HG02759 (cell line): ENCODE measurements at regions not wholly inside any gene's neighbourhood (a gene's known extent, or its start where the extent isn't known, plus 50 kb on each side); places are given as distances from the start of the nearest gene placed in this dataset.
A peak's percentile ranks its signal among the peaks of the same experiment; 100 is the strongest.

Experiments
- ATAC-seq: cut with Tn5 transposase; IDR thresholded peaks from one replicate; pipeline ENCODE4 v1.9.1; 2021; ENCODE audit warnings: mild to moderate bottlenecking, moderate library complexity; ENCODE audit not compliant: unreplicated experiment

DNA sequence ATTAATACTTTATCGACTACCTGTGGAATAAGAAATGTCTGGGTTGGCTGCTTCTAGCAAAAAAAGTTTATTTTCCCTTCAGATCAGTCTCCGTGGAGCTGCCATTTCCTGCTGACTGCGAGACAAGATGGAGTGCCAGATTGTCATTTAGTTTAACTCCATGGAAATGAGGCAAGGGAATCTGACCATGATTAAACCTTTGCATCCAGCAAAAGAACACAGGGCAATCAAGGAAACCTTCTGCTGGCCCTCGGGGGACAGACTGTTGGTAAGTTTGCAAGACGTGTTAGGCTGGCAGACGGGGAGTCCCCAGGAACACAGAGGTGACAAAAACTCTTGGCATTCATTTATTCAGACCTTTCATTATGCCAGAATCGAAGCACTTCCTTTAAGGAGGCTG is 52.2 kb upstream of the SPACA1 start:
- no peak for ATAC-seq

DNA sequence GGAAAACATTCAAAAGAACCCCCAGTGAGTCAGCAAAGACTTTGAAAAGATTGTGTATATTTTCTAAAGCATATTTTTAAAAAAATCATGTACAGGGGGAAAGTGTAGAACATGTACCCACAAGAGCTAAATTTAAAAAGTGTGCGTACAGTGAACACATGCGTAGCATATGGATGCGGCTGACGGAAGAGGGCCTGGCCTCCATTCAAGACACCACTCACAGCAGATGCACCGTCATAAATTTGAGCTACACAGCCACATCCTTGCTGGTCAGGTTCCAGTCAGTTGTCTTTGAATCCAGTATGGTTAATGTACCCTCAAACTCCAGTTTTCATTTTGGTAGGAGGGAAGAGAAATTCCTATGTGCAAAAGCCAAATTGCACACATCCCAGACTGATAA is 54.3 kb upstream of the SPACA1 start:
- ATAC-seq: no peak

DNA sequence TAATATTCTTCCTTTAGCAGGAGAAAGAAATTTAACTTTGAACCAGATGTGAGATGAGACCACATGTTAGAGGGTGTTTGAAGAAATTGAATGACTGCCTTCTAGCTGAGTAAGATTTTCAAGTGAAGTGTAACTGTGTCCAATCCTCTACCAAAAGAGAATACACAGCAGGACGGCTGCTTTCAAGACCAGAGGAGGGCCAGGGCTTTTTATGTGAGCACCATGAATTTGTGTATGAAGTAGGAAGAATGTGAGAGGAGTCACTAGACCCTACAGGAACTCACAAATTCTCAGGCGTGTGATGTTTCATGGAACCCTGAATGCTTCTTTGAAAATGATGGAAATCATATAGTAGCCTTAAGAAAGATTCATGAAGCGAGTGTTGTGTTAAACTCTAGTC is 56.8 kb upstream of the SPACA1 start:
- ATAC-seq: no peak

DNA sequence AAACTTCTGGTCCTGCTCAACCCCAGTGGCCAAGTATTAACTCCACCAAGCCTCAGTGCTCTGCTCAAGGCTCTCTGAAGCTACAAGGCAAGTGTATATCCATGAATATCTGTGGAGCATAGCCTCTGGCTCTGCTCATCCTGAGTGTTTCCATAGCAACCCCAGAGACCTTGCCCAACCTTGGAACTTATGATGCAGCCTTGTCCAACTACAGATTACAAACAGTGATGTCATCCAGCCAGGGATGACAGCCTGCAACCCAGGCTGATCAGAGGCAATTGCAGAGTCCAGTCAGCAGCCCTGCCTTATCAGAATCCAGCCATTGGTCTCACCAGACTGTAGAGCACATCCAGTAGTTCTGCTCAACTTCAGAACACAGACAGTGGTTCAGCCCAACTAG is 65.5 kb upstream of the SPACA1 start:
- ATAC-seq: no peak

DNA sequence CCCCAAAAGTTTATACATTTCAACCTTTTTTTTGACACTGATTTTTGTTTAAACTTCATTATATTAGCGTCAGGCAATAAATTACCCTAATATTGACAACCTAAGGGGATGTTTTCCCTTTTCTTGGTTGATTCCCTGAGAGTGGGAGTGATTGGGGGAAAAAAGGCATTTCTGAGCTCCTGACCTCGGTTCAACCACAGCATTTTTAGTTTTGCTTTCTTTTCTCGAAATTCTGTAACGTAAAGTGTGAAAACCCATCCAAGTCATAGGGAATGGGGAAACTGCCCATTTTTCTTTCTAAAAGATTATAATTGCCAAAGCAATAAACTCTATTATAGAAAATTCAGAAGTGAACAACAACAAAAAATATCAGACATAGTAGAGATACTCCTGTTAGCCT is 67.9 kb upstream of the SPACA1 start:
- ATAC-seq: no peak

DNA sequence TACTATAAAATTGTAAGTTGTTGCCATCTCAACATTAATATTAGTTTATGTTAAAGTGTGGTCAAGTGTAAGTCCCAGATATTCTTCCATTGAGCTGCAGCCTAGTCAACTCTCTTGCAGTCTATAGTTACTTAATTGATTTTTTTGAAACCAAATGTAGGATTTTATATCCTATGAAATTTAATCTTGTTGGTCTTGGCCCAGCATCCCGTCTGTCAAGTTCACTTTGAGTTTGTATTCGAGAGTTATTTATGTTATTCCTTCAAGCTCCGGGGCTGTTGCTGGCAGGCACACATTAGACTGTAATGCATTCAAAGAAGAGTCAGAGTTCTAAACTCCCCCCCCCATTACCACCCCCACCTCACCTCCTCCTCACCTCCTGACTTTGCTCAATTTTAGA is 71.0 kb upstream of the SPACA1 start:
- ATAC-seq: no peak

DNA sequence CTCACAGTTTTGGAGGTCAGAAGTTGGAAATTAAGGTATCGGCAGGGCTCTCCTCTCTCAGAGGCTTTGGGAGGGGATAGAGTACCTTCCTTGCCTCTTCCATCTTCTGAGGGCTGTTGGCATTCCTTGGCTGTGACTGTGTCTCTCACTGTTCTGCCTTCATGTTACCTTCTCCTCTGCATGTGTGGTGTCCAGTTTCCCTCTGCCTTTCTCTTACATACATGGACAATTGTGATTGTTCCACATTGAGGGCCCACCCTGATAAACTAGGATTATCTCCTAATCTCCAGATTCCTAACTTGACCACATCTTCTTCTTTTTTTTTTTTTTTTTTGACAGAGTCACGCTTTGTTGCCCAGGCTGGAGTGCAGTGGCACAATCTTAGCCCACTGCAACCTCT is 72.1 kb upstream of the SPACA1 start:
- ATAC-seq: no peak

DNA sequence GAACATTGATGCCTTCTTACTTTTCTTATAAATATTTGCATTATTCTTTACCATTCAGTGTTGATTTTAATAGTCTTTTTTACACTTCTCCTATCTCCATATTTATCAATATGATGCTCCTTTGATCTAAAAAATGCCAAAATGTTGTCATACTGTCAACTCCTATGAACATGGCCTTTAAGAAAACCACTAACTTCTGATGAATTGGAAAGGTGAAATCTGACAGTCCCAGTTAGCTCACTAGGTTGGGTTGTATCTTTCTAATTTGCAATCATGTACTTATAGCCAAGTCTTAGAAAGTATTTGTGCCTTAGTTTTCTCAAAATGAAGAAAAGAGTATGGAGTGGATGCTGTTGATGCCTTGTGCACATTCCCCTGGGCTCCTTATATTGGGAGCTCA is 75.4 kb upstream of the SPACA1 start:
- no peak for ATAC-seq

DNA sequence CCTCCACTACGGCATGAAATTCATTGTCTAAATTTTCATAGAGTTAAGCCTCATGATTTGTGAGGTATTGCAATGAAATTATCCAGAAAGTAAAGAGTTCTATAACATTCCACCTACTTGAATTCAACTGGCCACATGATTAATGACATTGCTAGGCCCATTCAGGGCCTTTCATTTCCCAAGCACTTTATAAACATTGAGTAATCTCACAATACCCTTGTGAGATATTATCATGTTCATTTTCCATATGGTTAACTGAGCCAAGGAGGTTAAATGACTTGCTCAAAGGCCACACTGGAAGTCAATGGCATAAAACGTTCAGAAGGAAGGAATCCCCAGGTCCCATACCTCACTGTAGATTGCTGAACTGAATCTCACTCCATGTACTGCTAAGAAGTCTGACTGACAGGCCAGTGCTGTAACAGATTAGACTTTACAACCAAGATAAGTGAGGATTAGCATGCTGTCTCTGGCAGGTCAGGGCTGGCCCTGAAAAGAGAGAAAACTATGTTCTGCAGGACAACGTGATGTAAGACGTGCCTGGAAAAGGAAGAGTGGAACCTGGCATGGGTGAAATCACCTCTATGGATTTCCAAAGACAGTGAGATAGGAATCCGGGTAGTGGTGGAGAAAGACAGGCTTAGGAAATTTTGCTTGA is 75.9 kb upstream of the SPACA1 start:
- no peak for ATAC-seq

DNA sequence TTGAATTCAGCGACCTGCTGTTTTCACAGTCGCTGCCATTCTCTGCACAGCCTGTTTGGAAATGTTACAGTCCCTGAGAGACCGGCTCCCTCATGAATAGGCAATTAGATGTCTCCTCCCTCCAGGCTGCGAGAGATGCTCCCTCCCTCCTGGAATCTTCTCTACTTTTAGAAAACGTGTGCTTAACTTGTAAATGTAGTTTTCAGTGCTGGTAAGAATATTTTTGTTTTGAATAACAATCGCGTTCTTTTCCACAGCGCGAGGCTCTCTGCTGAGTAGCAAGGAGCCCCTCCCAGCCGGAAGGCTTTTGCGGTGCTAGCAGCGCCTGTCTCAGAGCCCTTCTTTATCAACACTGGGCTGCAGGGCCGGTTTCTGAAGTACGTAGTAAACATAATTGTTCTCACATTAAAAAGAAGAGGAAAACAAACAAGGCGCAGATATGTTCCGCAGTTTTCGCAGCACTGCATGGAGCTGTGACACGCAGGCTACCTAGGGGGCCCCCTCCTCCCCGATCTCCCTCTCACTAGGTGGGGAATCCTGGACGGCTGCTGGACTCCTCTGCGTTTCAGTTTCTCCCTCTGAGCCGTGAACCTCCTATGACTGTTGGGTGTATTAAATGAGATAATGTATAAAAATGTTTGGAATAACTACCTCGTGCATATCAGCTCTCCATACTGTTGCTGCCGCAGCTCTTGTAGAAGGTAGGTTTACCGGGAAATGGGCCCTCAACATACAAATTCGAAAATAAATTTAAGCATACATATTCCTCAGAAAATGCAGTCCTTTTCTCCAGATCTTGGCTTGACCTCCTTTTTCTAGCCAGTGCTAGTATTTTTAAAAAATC is 79.0 kb upstream of the SPACA1 start:
- peak; percentile 86 for ATAC-seq

DNA sequence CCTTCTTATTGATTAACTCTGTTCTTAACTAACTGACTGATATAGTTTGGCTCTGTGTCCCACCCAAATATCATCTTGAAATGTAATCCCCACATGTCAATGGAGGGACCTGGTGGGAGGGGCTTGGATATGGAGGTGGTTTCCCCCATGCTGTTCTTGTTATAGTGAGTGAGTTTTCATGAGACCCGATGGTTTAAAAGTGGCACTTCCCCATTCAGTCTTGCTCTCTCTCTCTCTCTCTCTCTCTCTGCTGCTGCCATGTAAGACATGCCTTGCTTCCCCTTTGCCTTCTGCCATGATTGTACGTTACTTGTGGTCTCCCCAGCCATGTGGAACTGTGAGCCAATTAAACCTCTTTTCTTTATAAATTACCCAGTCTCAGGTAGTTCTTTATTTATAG is 81.8 kb upstream of the SPACA1 start:
- ATAC-seq: no peak

DNA sequence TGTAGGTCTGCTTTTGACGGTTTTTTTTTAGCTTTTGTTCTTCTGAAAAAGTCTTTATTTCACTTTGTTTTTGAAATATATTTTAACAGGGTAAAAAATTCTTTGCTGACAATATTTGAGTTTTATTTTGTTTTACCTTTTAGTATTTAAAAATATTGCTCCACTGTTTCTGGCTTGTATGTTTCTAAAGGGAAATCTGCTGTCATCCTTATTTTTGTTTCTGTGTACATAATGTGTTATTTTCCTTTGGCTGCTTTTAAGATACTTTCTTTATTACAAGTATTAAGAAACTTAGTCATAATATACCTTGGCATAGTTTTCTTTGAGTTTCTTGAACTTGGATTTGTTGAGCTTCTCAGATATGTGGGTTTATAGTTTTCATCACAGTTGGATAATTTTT is 88.6 kb upstream of the SPACA1 start:
- ATAC-seq: no peak

DNA sequence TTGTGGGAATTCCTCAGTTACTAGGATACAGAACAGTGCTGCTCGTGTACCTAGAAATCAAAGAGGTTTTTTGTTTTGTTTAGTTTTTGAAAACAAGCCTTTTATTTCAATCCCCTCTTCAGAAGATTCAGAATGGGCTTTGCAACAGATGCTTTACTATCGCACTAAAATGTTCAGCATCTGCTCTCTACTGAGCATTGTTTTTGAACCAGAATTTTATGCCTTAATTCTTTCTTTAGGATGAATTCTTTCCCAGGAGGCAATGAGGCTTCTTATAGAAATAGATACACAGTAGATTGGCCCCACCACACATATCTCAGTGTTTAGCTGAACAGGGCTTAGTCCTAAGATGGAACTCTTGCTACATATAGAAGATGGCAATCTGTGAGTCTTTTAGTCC is 95.9 kb upstream of the SPACA1 start:
- ATAC-seq: no peak

DNA sequence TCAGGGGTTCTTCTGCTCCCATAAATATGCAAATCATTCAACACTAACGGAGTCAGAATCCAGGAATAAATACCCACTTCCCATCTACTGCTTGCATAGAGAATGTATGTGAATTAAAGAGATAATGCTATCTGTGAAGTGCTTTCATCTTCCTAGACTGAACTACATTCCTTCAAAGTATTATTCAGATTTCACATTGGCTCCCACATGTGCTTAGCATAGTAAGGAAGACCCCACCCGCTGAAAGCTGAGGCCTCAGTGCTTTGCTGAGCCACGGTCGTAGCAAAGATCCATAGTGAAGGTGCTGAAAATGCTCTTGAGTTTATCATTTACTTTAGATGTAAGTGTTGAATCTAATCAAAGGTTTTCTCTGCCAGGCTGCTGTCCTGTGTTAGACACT is 97.0 kb upstream of the SPACA1 start:
- no peak for ATAC-seq

DNA sequence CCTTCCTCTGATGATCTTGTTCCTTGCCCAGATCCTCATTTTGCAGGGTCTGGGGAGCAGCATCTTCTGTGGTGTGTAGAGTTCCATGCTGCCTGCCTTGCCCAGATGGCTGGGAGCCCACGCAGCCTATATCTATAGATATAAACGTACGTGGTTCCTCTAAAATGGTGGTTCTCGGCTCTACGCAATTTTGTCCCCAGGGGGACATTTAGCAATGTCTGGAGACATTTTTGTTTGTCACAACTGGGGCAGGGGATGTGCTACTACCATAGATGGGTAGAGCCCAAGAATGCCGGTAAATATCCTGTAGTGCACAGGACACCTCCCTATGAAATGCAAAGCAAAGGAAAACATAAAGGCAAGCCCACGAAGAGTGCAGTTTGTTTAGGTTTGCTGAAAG is 98.4 kb upstream of the SPACA1 start:
- no peak for ATAC-seq

DNA sequence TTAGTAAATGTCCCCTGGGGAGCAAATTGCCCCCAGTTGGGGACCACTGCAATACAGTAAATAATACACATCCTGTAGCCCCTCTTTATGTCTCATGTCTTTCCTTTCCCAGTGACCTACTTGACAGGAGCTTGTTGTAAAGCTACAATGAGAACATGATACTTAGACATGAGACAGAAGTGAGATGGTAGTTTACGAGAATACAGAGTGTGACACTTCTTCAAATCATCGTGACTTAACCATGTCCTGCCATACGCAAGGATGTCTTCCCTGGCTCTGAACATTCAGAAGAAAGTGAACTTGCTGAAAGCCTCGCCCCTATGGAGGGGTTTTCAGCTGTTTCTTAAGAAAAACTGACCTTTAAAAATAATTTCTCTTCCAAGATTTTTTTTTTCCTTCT is 101.0 kb upstream of the SPACA1 start:
- no peak for ATAC-seq

DNA sequence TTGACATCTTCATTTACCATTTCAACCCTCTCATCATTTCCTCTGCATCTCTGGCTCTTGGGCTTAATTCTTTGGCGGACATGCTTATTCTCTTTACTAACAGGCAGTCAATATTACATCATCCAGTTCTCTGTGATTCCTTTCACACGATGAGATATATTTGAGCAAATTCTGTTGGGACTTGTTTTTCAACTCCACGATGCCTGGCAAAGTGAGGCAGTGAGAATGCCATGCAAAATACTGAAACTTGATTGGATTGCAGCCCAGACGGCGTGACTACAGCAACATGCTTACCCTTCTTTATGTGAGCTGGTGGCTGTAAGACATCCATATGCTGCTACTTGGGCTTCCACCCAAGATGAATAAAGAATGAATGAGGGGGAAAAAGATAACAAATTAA is 101.7 kb upstream of the SPACA1 start:
- ATAC-seq: no peak

DNA sequence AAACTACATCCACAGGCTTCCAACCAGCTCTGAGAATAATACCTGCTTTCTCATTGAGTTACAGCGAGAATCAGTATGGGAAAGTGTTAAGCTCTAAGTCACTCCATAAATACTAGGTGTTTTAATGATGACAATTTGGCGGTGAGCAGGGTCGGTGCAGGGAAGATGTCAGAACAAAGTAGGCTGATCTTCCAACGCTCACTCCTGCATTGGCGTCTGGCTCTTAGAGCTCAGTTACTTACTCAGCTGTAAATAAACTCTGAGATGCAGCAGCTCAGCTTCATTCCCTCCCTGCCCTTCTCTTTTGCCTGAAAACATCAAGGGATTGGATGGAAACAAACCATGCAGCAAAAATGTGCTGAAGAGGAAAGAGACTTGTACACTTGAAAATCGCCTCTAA is 102.5 kb upstream of the SPACA1 start:
- no peak for ATAC-seq

DNA sequence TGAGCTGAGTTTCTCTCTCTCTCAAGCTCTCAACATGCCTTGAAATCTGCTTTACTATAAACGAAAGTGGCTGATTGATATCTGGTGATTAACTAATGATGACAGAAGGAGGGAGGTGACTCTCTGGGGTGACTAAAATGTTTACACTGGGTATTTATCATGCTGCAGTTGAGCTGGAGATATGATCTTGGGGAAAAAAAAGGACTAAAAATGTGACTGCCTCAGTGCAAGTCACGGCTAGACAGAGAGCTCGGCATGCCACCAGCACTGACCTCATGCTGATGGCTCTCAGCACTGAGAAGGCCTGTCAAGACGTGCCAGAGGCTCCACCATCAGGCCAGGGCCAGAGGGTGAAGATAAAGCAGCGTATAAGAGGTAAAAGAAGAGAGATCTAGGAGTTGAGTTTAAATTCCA is 103.1 kb upstream of the SPACA1 start:
- ATAC-seq: no peak

DNA sequence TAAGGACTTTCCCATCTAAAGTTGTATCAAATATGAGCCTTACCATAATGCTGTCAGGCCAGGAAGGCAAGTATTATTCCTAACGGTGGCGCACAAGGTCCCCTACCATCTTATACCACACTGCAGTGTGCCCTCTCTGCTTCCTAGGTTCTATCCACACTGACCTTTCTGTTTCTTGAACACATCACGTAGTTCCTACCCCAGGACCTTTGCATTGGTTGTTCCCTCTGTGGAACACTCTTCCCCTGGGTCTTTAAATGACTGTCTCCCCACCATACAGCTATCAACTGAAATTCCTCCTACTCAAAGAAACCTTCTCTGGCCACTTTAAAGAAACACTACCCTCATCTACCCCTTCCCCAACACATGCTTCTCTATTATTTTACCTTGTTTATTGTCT is 104.5 kb upstream of the SPACA1 start:
- no peak for ATAC-seq

DNA sequence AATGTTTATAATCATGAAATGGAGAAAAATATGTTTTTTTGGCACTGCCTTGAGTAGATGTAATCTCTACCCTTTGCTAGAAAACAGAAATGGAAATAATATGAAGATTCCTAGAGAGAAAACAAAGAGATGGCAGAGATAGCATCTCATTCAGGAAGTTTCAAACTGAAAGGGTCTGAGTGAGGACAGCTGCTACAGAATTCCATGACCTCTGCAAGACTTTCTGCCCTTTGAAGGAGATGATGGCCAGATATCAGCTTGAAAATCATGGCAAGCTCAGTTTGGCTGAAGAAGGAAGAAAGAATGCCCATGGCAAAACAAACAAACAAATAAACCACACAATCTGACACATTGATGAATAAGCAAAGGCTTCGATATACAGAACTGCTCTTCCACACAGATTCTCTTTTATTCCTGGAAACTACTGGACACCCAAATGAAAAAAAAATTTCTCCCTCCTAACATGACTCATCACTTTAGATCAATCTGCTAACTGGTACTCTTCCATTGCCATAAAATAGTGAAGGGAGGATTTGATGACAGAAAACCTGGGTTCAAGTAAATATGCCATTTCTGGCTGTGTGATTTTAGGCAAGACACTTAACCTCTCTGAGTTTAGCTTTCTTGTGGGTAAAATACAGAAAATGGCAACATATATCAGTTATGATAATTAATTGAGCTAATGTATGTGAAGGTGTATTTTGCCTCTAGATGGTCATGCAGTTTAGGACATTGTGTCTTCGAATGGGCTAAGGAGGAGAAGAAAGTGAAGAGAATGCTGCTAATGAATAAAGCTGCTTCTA is 105.9 kb upstream of the SPACA1 start:
- ATAC-seq: no peak

DNA sequence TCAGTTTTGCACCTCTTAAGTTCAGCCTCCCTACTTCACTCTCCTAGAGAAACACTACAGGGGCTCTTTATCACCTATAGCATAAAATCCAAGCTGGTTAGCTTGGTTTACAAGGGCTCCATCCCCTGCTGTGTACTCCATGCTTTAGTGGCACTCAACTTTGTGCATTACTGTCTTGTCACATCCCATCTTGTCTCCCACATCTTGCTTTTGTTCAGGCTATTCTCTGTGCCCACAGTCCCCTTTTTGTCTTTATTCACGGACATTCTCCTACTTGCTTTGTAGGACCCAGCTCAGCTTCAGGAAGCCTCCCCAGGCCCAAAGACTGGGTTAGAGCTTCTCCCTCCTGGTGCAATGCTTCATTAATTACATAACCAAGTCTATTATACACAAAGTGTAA is 107.9 kb upstream of the SPACA1 start:
- no peak for ATAC-seq
